ENCODE measurements at regions not wholly inside any gene's neighbourhood (a gene's known extent, or its start where the extent isn't known, plus 50 kb on each side); places are given as distances from the start of the nearest gene placed in this dataset.

- DNase-seq = no peak
- in situ Hi-C loops (cut with HindIII; ENCODE audit: low pct_ligation_motif_present, low pct_unique_long_range_greater_than_20kb, low sequenced_read_pairs) = no loop called here
These were observed 50.5 kb upstream of the PRDM1 start for GRCh38 chr6:106035655-106036054.

- no peak for DNase-seq
- in situ Hi-C loops (cut with HindIII; ENCODE audit: low pct_ligation_motif_present, low pct_unique_long_range_greater_than_20kb, low sequenced_read_pairs) = no loop called here
These were observed 52.3 kb upstream of the PRDM1 start for GRCh38 chr6:106033806-106034205.

GRCh38 chr6:106027758-106028157 is 58.4 kb upstream of the PRDM1 start:
- no peak for DNase-seq
- in situ Hi-C loops (cut with HindIII; ENCODE audit: low pct_ligation_motif_present, low pct_unique_long_range_greater_than_20kb, low sequenced_read_pairs) = no loop called here

- in situ Hi-C loops (cut with HindIII; ENCODE audit: low pct_ligation_motif_present, low pct_unique_long_range_greater_than_20kb, low sequenced_read_pairs) = no loop called here
- no peak for DNase-seq
These were observed 59.1 kb upstream of the PRDM1 start for GRCh38 chr6:106026748-106027715.

GRCh38 chr6:106025655-106026054 is 60.5 kb upstream of the PRDM1 start:
- in situ Hi-C loops (cut with HindIII; ENCODE audit: low pct_ligation_motif_present, low pct_unique_long_range_greater_than_20kb, low sequenced_read_pairs) = no loop called here
- no peak for DNase-seq

GRCh38 chr6:106022801-106023200 is 63.3 kb upstream of the PRDM1 start:
- in situ Hi-C loops (cut with HindIII; ENCODE audit: low pct_ligation_motif_present, low pct_unique_long_range_greater_than_20kb, low sequenced_read_pairs) = no loop called here
- no peak for DNase-seq

GRCh38 chr6:106017454-106017853 is 68.7 kb upstream of the PRDM1 start:
- DNase-seq = no peak
- in situ Hi-C loops (cut with HindIII; ENCODE audit: low pct_ligation_motif_present, low pct_unique_long_range_greater_than_20kb, low sequenced_read_pairs) = no loop called here

- DNase-seq = no peak
- in situ Hi-C loops (cut with HindIII; ENCODE audit: low pct_ligation_motif_present, low pct_unique_long_range_greater_than_20kb, low sequenced_read_pairs) = no loop called here
These were observed 71.2 kb upstream of the PRDM1 start for GRCh38 chr6:106014955-106015354.

- in situ Hi-C loops (cut with HindIII; ENCODE audit: low pct_ligation_motif_present, low pct_unique_long_range_greater_than_20kb, low sequenced_read_pairs) = no loop called here
- no peak for DNase-seq
These were observed 74.7 kb upstream of the PRDM1 start for GRCh38 chr6:106011476-106011875.

GRCh38 chr6:106005954-106006353 is 80.2 kb upstream of the PRDM1 start:
- DNase-seq = no peak

GRCh38 chr6:106005013-106005412 is 81.1 kb upstream of the PRDM1 start:
- in situ Hi-C loops (cut with HindIII; ENCODE audit: low pct_ligation_motif_present, low pct_unique_long_range_greater_than_20kb, low sequenced_read_pairs) = no loop called here
- DNase-seq = no peak

More at GRCh38 chr6:106005954-106006353, 80.2 kb upstream of the PRDM1 start:
- in situ Hi-C loops (cut with HindIII; ENCODE audit: low pct_ligation_motif_present, low pct_unique_long_range_greater_than_20kb, low sequenced_read_pairs) = no loop called here

- no peak for DNase-seq
- in situ Hi-C loops (cut with HindIII; ENCODE audit: low pct_ligation_motif_present, low pct_unique_long_range_greater_than_20kb, low sequenced_read_pairs) = no loop called here
These were observed 82.7 kb upstream of the PRDM1 start for GRCh38 chr6:106003268-106003987.

GRCh38 chr6:106002005-106002404 is 84.1 kb upstream of the PRDM1 start:
- no peak for DNase-seq
- in situ Hi-C loops (cut with HindIII; ENCODE audit: low pct_ligation_motif_present, low pct_unique_long_range_greater_than_20kb, low sequenced_read_pairs) = no loop called here

GRCh38 chr6:106000935-106001334 is 85.2 kb upstream of the PRDM1 start:
- DNase-seq = no peak
- in situ Hi-C loops (cut with HindIII; ENCODE audit: low pct_ligation_motif_present, low pct_unique_long_range_greater_than_20kb, low sequenced_read_pairs) = no loop called here

- in situ Hi-C loops (cut with HindIII; ENCODE audit: low pct_ligation_motif_present, low pct_unique_long_range_greater_than_20kb, low sequenced_read_pairs) = no loop called here
- DNase-seq = no peak
These were observed 88.7 kb upstream of the PRDM1 start for GRCh38 chr6:105997482-105997881.

GRCh38 chr6:105995391-105995865 is 90.7 kb upstream of the PRDM1 start:
- DNase-seq = peak; percentile 6
- in situ Hi-C loops (cut with HindIII; ENCODE audit: low pct_ligation_motif_present, low pct_unique_long_range_greater_than_20kb, low sequenced_read_pairs) = no loop called here

GRCh38 chr6:105994591-105995390 is 91.3 kb upstream of the PRDM1 start:
- in situ Hi-C loops (cut with HindIII; ENCODE audit: low pct_ligation_motif_present, low pct_unique_long_range_greater_than_20kb, low sequenced_read_pairs) = no loop called here
- peak; percentile 54 for DNase-seq

- DNase-seq = no peak
- in situ Hi-C loops (cut with HindIII; ENCODE audit: low pct_ligation_motif_present, low pct_unique_long_range_greater_than_20kb, low sequenced_read_pairs) = no loop called here
These were observed 92.0 kb upstream of the PRDM1 start for GRCh38 chr6:105994118-105994590.
